ENCODE measurements at regions not wholly inside any gene's neighbourhood (a gene's known extent, or its start where the extent isn't known, plus 50 kb on each side); places are given as distances from the start of the nearest gene placed in this dataset.

- DNase-seq (ENCODE audit: low read depth), result no peak
- TF ChIP-seq, protein P1, sequence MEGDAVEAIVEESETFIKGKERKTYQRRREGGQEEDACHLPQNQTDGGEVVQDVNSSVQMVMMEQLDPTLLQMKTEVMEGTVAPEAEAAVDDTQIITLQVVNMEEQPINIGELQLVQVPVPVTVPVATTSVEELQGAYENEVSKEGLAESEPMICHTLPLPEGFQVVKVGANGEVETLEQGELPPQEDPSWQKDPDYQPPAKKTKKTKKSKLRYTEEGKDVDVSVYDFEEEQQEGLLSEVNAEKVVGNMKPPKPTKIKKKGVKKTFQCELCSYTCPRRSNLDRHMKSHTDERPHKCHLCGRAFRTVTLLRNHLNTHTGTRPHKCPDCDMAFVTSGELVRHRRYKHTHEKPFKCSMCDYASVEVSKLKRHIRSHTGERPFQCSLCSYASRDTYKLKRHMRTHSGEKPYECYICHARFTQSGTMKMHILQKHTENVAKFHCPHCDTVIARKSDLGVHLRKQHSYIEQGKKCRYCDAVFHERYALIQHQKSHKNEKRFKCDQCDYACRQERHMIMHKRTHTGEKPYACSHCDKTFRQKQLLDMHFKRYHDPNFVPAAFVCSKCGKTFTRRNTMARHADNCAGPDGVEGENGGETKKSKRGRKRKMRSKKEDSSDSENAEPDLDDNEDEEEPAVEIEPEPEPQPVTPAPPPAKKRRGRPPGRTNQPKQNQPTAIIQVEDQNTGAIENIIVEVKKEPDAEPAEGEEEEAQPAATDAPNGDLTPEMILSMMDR (conservative IDR thresholded peaks at IDR 0.05; ENCODE audit: low read depth, low read length), result no peak
- no peak overlapping the region for H3K4me3 ChIP-seq (ENCODE audit: low read depth, low read length)
These were observed 88.2 kb upstream of the CAMK2D start for GRCh38 chr4:113849771-113850170.

- H3K4me3 ChIP-seq (ENCODE audit: low read depth, low read length), result no peak overlapping the region
- TF ChIP-seq, protein P1 (conservative IDR thresholded peaks at IDR 0.05; ENCODE audit: low read depth, low read length), result no peak
- no peak for DNase-seq (ENCODE audit: low read depth)
These were observed 86.2 kb upstream of the CAMK2D start for GRCh38 chr4:113847710-113848109.

DNA sequence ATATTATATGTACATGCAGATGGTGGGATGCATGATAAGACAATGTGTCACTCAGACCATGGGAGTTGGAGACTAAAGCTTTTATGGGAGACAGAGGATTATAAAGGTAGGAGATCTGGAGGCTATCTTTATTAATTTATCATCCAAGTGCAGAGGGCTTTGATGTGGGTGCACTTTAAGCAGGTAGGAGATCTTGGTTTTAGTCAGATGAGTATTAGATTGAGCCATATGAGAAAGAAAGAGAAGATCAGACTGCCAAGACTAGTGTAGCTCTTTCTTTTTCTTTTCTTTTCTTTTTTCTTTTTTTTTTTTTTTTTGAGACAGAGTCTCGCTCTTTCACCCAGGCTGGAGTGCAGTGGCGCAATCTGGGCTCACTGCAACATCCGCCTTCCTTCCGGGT, 84.9 kb upstream of the CAMK2D start:
- TF ChIP-seq, protein P1 (conservative IDR thresholded peaks at IDR 0.05; ENCODE audit: low read depth, low read length), result no peak
- DNase-seq (ENCODE audit: low read depth), result no peak
- no peak overlapping the region for H3K4me3 ChIP-seq (ENCODE audit: low read depth, low read length)

DNA sequence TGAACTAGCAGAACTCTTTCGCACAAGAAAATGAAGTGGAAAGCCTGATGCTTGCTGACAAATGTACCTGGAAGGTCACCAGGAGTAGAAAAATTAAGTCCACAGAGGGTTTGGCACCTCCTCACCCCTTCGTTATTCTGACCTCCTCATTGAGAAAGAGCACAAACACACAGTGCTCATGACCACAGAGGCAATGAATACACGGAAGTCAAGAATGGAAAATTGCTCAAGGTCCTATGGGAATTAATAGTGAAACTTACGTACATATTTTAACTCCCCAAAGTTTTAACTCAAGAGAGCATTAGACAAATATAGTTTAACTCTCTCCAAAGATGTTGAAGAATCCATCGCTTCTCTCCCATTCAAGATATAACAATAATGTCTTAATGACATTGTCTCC, 83.6 kb upstream of the CAMK2D start:
- TF ChIP-seq, protein P1 (conservative IDR thresholded peaks at IDR 0.05; ENCODE audit: low read depth, low read length), result no peak
- DNase-seq (ENCODE audit: low read depth), result no peak
- no peak overlapping the region for H3K4me3 ChIP-seq (ENCODE audit: low read depth, low read length)

- TF ChIP-seq, protein P1 (conservative IDR thresholded peaks at IDR 0.05; ENCODE audit: low read depth, low read length), result no peak
- no peak for DNase-seq (ENCODE audit: low read depth)
- no peak overlapping the region for H3K4me3 ChIP-seq (ENCODE audit: low read depth, low read length)
These were observed 82.8 kb upstream of the CAMK2D start for GRCh38 chr4:113844369-113844768.

- TF ChIP-seq, protein P1 (conservative IDR thresholded peaks at IDR 0.05; ENCODE audit: low read depth, low read length), result no peak
- DNase-seq (ENCODE audit: low read depth), result no peak
- no peak overlapping the region for H3K4me3 ChIP-seq (ENCODE audit: low read depth, low read length)
These were observed 79.3 kb upstream of the CAMK2D start for GRCh38 chr4:113840861-113841260.

DNA sequence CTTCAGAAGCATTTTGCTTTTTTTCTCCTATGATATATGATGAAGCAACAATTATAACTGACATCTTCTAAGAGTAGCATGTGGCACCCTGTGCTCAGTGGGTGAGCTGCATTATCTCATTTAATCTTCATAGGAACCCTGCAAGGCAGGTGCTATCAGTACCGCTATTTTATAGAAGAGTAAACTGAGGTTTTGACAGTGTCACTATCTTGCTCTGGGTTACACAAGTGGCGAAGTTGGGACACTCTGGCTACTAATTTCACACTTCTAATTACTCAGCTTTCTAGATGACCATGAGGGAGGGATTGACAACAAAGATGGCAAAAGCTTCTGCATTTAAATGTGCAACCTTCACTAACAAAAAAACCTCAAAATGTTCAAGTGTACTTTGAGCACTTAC, 76.9 kb upstream of the CAMK2D start:
- no peak for DNase-seq (ENCODE audit: low read depth)
- H3K4me3 ChIP-seq (ENCODE audit: low read depth, low read length), result no peak overlapping the region
- TF ChIP-seq, protein P1 (conservative IDR thresholded peaks at IDR 0.05; ENCODE audit: low read depth, low read length), result no peak
